ENCODE measurements at regions not wholly inside any gene's neighbourhood (a gene's known extent, or its start where the extent isn't known, plus 50 kb on each side); places are given as distances from the start of the nearest gene placed in this dataset.

GRCh38 chr6:149184523-149184922 lies 133.0 kb upstream of the TAB2 start:
- DNase-seq: no peak

- no peak for DNase-seq
Measured at GRCh38 chr6:149185799-149186357, 131.6 kb upstream of the TAB2 start.

- no peak for DNase-seq
Measured at GRCh38 chr6:149186873-149187272, 130.6 kb upstream of the TAB2 start.

- no peak for DNase-seq
Measured at GRCh38 chr6:149190224-149190831, 127.2 kb upstream of the TAB2 start.

GRCh38 chr6:149194820-149195558 lies 122.5 kb upstream of the TAB2 start:
- no peak for DNase-seq

GRCh38 chr6:149196091-149196490 lies 121.4 kb upstream of the TAB2 start:
- DNase-seq: no peak

- DNase-seq: no peak
Measured at GRCh38 chr6:149197482-149197881, 120.0 kb upstream of the TAB2 start.

- no peak for DNase-seq
Measured at GRCh38 chr6:149198265-149198664, 119.2 kb upstream of the TAB2 start.

GRCh38 chr6:149200282-149200945 lies 117.1 kb upstream of the TAB2 start:
- no peak for DNase-seq

- no peak for DNase-seq
Measured at GRCh38 chr6:149201068-149201655, 116.3 kb upstream of the TAB2 start.

- no peak for DNase-seq
Measured at GRCh38 chr6:149202100-149202499, 115.4 kb upstream of the TAB2 start.

GRCh38 chr6:149202952-149203351 lies 114.6 kb upstream of the TAB2 start:
- no peak for DNase-seq

- DNase-seq: no peak
Measured at GRCh38 chr6:149203509-149203908, 114.0 kb upstream of the TAB2 start.

GRCh38 chr6:149208134-149208601 lies 109.3 kb upstream of the TAB2 start:
- DNase-seq: no peak

- DNase-seq: no peak
Measured at GRCh38 chr6:149209871-149210775, 107.4 kb upstream of the TAB2 start.

- no peak for DNase-seq
Measured at GRCh38 chr6:149211046-149211571, 106.4 kb upstream of the TAB2 start.

GRCh38 chr6:149212206-149212605 lies 105.3 kb upstream of the TAB2 start:
- DNase-seq: no peak

GRCh38 chr6:149212892-149213801 lies 104.4 kb upstream of the TAB2 start:
- DNase-seq: no peak

GRCh38 chr6:149213829-149214228 lies 103.7 kb upstream of the TAB2 start:
- DNase-seq: no peak

GRCh38 chr6:149216459-149216858 lies 101.1 kb upstream of the TAB2 start:
- no peak for DNase-seq

GRCh38 chr6:149217466-149217888 lies 100.0 kb upstream of the TAB2 start:
- DNase-seq: no peak
